Colonic mucosa (tissue), 4 donors: ENCODE measurements at regions not wholly inside any gene's neighbourhood (a gene's known extent, or its start where the extent isn't known, plus 50 kb on each side); places are given as distances from the start of the nearest gene placed in this dataset.
"Not testable (repeated sequence)": the region's sequence is repeated elsewhere in the genome, so short reads cannot be mapped to it uniquely, and the experiment has no call there.

Experiments used
- DNase-seq: peaks from one replicate; pipeline ENCODE4 v3.0.0-alpha.2; 2020
- H3K27ac ChIP-seq: fragments of 200-600 bp; one replicate; pipeline ENCODE4 v1.8.0; 2021
- H3K27me3 ChIP-seq: fragments of 200-600 bp; one replicate; pipeline ENCODE4 v1.8.0; 2021
- H3K36me3 ChIP-seq: fragments of 200-600 bp; one replicate; pipeline ENCODE4 v1.8.0; 2021
- H3K4me1 ChIP-seq: fragments of 200-600 bp; one replicate; pipeline ENCODE4 v1.8.0; 2021; ENCODE audit warnings: mild to moderate bottlenecking
- H3K4me3 ChIP-seq: fragments of 200-600 bp; one replicate; pipeline ENCODE4 v1.8.0; 2021
- H3K9ac ChIP-seq, 2 donors: one replicate each; pipeline ENCODE4 v1.7.0; 2013; ENCODE audit warnings: control low read depth in 2 of 2, low read depth in 2 of 2, low read length in 2 of 2
- H3K9me3 ChIP-seq: fragments of 200-600 bp; one replicate; pipeline ENCODE4 v1.8.0; 2021
- CTCF ChIP-seq: fragments of 200-600 bp; IDR thresholded peaks from one replicate; pipeline ENCODE4 v1.8.0; 2022; ENCODE audit warnings: antibody characterized with exemption, mild to moderate bottlenecking
- intact Hi-C: fragments of 100-400 bp; cut with DNase I; formaldehyde crosslinking; loops from one replicate; pipeline ENCODE4 v1.14.1; 2022
- donor health status: healthy.
- donor health status: DM: no; HTN: no; CAD: no.
- donor health status: DM: no; HTN: no; CAD: no.

GRCh38 chr18:78492064-78492812 lies 487.4 kb upstream of the SALL3 start:
- no peak overlapping the region for H3K4me3 ChIP-seq
- no peak for DNase-seq
- no peak overlapping the region for H3K9ac ChIP-seq
- H3K36me3 ChIP-seq, result no peaks in the 10 kb centered on the region
- no peak overlapping the region for H3K27ac ChIP-seq
- intact Hi-C loops, result no loop called here
- H3K27me3 ChIP-seq, result no peaks in the 10 kb centered on the region
- H3K4me1 ChIP-seq, result no peaks in the 10 kb centered on the region
- TF ChIP-seq CTCF, result no peak
- H3K9me3 ChIP-seq, result no peaks in the 10 kb centered on the region

GRCh38 chr18:78492813-78493371 lies 486.7 kb upstream of the SALL3 start:
- no peak for DNase-seq
- Histone ChIP-seq H3K27me3 (no peaks in the 10 kb centered on the region), H3K36me3 (no peaks in the 10 kb centered on the region), H3K9ac (no peak overlapping the region), H3K9me3 (no peaks in the 10 kb centered on the region), H3K27ac (no peak overlapping the region), H3K4me3 (no peak overlapping the region), H3K4me1 (no peaks in the 10 kb centered on the region)
- intact Hi-C loops, result no loop called here
- TF ChIP-seq CTCF, result no peak

- H3K4me1 ChIP-seq, H3K9me3 ChIP-seq, H3K36me3 ChIP-seq, H3K4me3 ChIP-seq, DNase-seq, H3K9ac ChIP-seq, H3K27me3 ChIP-seq, H3K27ac ChIP-seq, intact Hi-C loops: not testable (repeated sequence)
These were observed 486.1 kb upstream of the SALL3 start for GRCh38 chr18:78493490-78493889.

GRCh38 chr18:78494204-78495085 lies 485.2 kb upstream of the SALL3 start:
- Histone ChIP-seq H3K9me3 (no peaks in the 10 kb centered on the region), H3K27me3 (no peaks in the 10 kb centered on the region), H3K27ac (no peak overlapping the region), H3K4me1 (no peaks in the 10 kb centered on the region), H3K36me3 (no peaks in the 10 kb centered on the region), H3K4me3 (no peak overlapping the region), H3K9ac (no peak overlapping the region)
- no peak for DNase-seq
- no peak for TF ChIP-seq CTCF
- intact Hi-C loops, result no loop called here

GRCh38 chr18:78495550-78495949 lies 484.1 kb upstream of the SALL3 start:
- Histone ChIP-seq H3K27me3 (no peaks in the 10 kb centered on the region), H3K4me3 (no peak overlapping the region), H3K27ac (no peak overlapping the region), H3K9me3 (no peaks in the 10 kb centered on the region), H3K36me3 (no peaks in the 10 kb centered on the region), H3K4me1 (no peaks in the 10 kb centered on the region), H3K9ac (no peak overlapping the region)
- intact Hi-C loops, result no loop called here
- no peak for TF ChIP-seq CTCF
- DNase-seq, result no peak
